A549 (cell line): ENCODE measurements at regions not wholly inside any gene's neighbourhood (a gene's known extent, or its start where the extent isn't known, plus 50 kb on each side); places are given as distances from the start of the nearest gene placed in this dataset.

Experiments used
- ATAC-seq, 2 experiments: fragments of 200-7000 bp in 1 of 2; fragments of >200 bp in 1 of 2; cut with Nextera tagmentation in 1 of 2; cut with Tn5 transposase in 1 of 2; 3 replicates each; pipeline versions ENCODE4 v1.8.0 to v1.9.1; 2018 to 2020; ENCODE audit warnings: mild to moderate bottlenecking in 1 of 2, moderate library complexity in 1 of 2
- CTCF ChIA-PET: fragments of 300-600 bp; sonication (Branson Sonifier 250); formaldehyde crosslinking; extraction: SDS; loops from one replicate; lab custom pipeline; 2021; ENCODE audit warnings: antibody characterized with exemption, inconsistent platforms; lab: Yijun Ruan, JAX
- POLR2A ChIA-PET: fragments of 350-600 bp; formaldehyde crosslinking; extraction: SDS; loops from one replicate; lab custom pipeline; 2021; ENCODE audit warnings: antibody characterized with exemption, inconsistent platforms; lab: Yijun Ruan, JAX
- DNase-seq, 2 experiments: peaks; one replicate each; pipeline versions ENCODE4 v3.0.0 to v3.0.0-alpha.2; 2011 to 2016; ENCODE audit warnings: low read depth in 1 of 2, low spot score in 1 of 2
- FAIRE-seq: peaks from 2 replicates; lab custom pipeline; 2011; peaks lifted over from hg19 to GRCh38; lab: Jason Lieb, UNC
- H3K27ac ChIP-seq, 2 experiments: fragments of >200 bp; sonication (Bioruptor Twin); formaldehyde crosslinking; 3 replicates each; pipeline ENCODE4 v1.5.1; 2016 to 2017
- H3K4me1 ChIP-seq: fragments of >200 bp; sonication (Bioruptor Twin); formaldehyde crosslinking; 3 replicates; pipeline ENCODE4 v1.6.1; 2016
- H3K4me2 ChIP-seq: fragments of >200 bp; sonication (Bioruptor Twin); formaldehyde crosslinking; 3 replicates; pipeline ENCODE4 v1.6.1; 2016
- H3K4me3 ChIP-seq: fragments of >200 bp; sonication (Bioruptor Twin); formaldehyde crosslinking; 3 replicates; pipeline ENCODE4 v1.5.1; 2016
- H3K9me3 ChIP-seq: fragments of >200 bp; sonication (Bioruptor Twin); formaldehyde crosslinking; 3 replicates; pipeline ENCODE4 v1.6.1; 2016
- CBX2 ChIP-seq: fragments of 200-600 bp; sonication (generic); IDR thresholded peaks from 2 replicates; pipeline ENCODE4 v1.6.1; 2016; ENCODE audit warnings: low read depth, mild to moderate bottlenecking, borderline replicate concordance
- CBX8 ChIP-seq: fragments of 200-600 bp; sonication (generic); IDR thresholded peaks from 2 replicates; pipeline ENCODE4 v1.6.1; 2016
- CHD4 ChIP-seq: fragments of 200-600 bp; sonication (generic); IDR thresholded peaks from 2 replicates; pipeline ENCODE4 v1.6.1; 2016; ENCODE audit warnings: antibody characterized with exemption, mild to moderate bottlenecking, borderline replicate concordance
- EHMT2 ChIP-seq: fragments of 200-600 bp; sonication (generic); IDR thresholded peaks from 2 replicates; pipeline ENCODE4 v1.6.1; 2016; ENCODE audit warnings: antibody characterized with exemption, low read depth, mild to moderate bottlenecking, moderate library complexity
- FOSL2 ChIP-seq, 2 experiments: fragments of 450-650 bp in 1 of 2; fragments of >200 bp in 1 of 2; sonication (Bioruptor Twin) in 1 of 2; formaldehyde crosslinking; IDR thresholded peaks; 2 replicates each; pipeline versions ENCODE4 v1.5.0 to v1.6.1; 2016 to 2020; ENCODE audit warnings: mild to moderate bottlenecking in 1 of 2, moderate library complexity in 1 of 2
- HES2 ChIP-seq: fragments of >200 bp; sonication (Bioruptor Twin); formaldehyde crosslinking; IDR thresholded peaks from 2 replicates; pipeline ENCODE4 v1.6.1; 2016
- HOXA7 ChIP-seq: fragments of 250-450 bp; sonication (Bioruptor Pico); IDR thresholded peaks from 2 replicates; pipeline ENCODE4 v1.5.0; 2020; ENCODE audit warnings: mild to moderate bottlenecking, moderate library complexity
- HOXB5 ChIP-seq: fragments of 250-450 bp; sonication (Bioruptor Pico); IDR thresholded peaks from 2 replicates; pipeline ENCODE4 v1.5.0; 2020; ENCODE audit warnings: mild to moderate bottlenecking, moderate library complexity
- KDM1A ChIP-seq: fragments of 200-600 bp; sonication (generic); IDR thresholded peaks from 2 replicates; pipeline ENCODE4 v1.6.1; 2016; ENCODE audit warnings: low read depth, mild to moderate bottlenecking
- KDM5A ChIP-seq: fragments of 200-600 bp; sonication (generic); IDR thresholded peaks from 2 replicates; pipeline ENCODE4 v1.6.1; 2016; ENCODE audit warnings: antibody characterized with exemption, mild to moderate bottlenecking
- MAX ChIP-seq: IDR thresholded peaks from 2 replicates; pipeline ENCODE4 v1.6.1; 2012
- NPAS2 ChIP-seq: fragments of 250-450 bp; sonication (Bioruptor Pico); IDR thresholded peaks from 2 replicates; pipeline ENCODE4 v1.8.0; 2022; ENCODE audit warnings: mild to moderate bottlenecking, moderate library complexity, borderline replicate concordance
- NR3C1 ChIP-seq: fragments of >200 bp; sonication (Bioruptor Twin); formaldehyde crosslinking; IDR thresholded peaks from 3 replicates; pipeline ENCODE4 v1.6.1; 2017
- PHF8 ChIP-seq: fragments of 200-600 bp; sonication (generic); IDR thresholded peaks from 2 replicates; pipeline ENCODE4 v1.6.1; 2016; ENCODE audit warnings: low read depth, mild to moderate bottlenecking, antibody characterized with exemption, moderate library complexity, borderline replicate concordance
- POLR2AphosphoS2 ChIP-seq: conservative IDR thresholded peaks from 2 replicates; pipeline ENCODE4 v1.6.1; 2012; ENCODE audit warnings: low read length, improper control_type of control experiment, inconsistent platforms
- RCOR1 ChIP-seq: fragments of 150-350 bp; IDR thresholded peaks from 2 replicates; pipeline ENCODE4 v1.6.1; 2014; ENCODE audit warnings: antibody characterized with exemption, low read length, low read depth
- RFX5 ChIP-seq: fragments of 450-650 bp; IDR thresholded peaks from 2 replicates; pipeline ENCODE4 v1.7.1; 2014; ENCODE audit warnings: antibody characterized with exemption, mild to moderate bottlenecking, moderate library complexity
- RNF2 ChIP-seq: fragments of 200-600 bp; sonication (generic); IDR thresholded peaks from 2 replicates; pipeline ENCODE4 v1.6.1; 2016; ENCODE audit warnings: low read depth, mild to moderate bottlenecking, antibody characterized with exemption, moderate library complexity, borderline replicate concordance
- SMC3 ChIP-seq: fragments of >200 bp; sonication (Bioruptor Twin); formaldehyde crosslinking; IDR thresholded peaks from 3 replicates; pipeline ENCODE4 v1.6.1; 2018; ENCODE audit warnings: inconsistent platforms
- SREBF2 ChIP-seq: fragments of 450-650 bp; IDR thresholded peaks from 2 replicates; pipeline ENCODE4 v1.6.1; 2014; ENCODE audit warnings: mild to moderate bottlenecking, moderate library complexity
- ZC3H11A ChIP-seq: fragments of 450-650 bp; IDR thresholded peaks from 2 replicates; pipeline ENCODE4 v1.6.1; 2014; ENCODE audit warnings: antibody characterized with exemption, mild to moderate bottlenecking
- WGBS: methylation state at CpG from one replicate; pipeline ENCODE4 v1.1.6; 2017; ENCODE audit errors: missing lambda C conversion rate; 5-methylcytosine and 5-hydroxymethylcytosine counted together
- TF ChIP-seq, protein P1 (sequence below): IDR thresholded peaks from 2 replicates; pipeline ENCODE4 v1.6.1; 2012; ENCODE audit warnings: low read depth, borderline replicate concordance
- TF ChIP-seq, protein P2 (sequence below): fragments of 250-450 bp; sonication (Bioruptor Pico); IDR thresholded peaks from 2 replicates; pipeline ENCODE4 v1.5.0; 2021; ENCODE audit warnings: mild to moderate bottlenecking, moderate library complexity, borderline replicate concordance
- TF ChIP-seq, protein P3 (sequence below): fragments of 250-450 bp; sonication (Bioruptor Pico); IDR thresholded peaks from 2 replicates; pipeline ENCODE4 v1.5.0; 2020; ENCODE audit warnings: low read depth, mild to moderate bottlenecking, moderate library complexity

- Histone ChIP-seq H3K4me3 (no peak overlapping the region), H3K4me1 (peaks cover 14% of the 10 kb centered on the region), H3K27ac (peak overlapping the region; percentile 38 to 58; a peak in 3 of 6 replicates), H3K4me2 (no peak overlapping the region), H3K9me3 (no peaks in the 10 kb centered on the region)
- DNase-seq (no peak), FAIRE-seq (no peak), ATAC-seq (no peak)
- TF ChIP-seq, protein P1, sequence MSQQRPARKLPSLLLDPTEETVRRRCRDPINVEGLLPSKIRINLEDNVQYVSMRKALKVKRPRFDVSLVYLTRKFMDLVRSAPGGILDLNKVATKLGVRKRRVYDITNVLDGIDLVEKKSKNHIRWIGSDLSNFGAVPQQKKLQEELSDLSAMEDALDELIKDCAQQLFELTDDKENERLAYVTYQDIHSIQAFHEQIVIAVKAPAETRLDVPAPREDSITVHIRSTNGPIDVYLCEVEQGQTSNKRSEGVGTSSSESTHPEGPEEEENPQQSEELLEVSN, result no peak
- no peak for TF ChIP-seq FOSL2 (IDR thresholded peaks at IDR 0.05)
- no peak for TF ChIP-seq FOSL2 (CRISPR knock-in tag; IDR thresholded peaks at IDR 0.05)
- no peak for TF ChIP-seq CBX8
- no peak for TF ChIP-seq SMC3
- TF ChIP-seq KDM5A, result no peak
- ChIA-PET POLR2A (no interaction called here), CTCF (no interaction called here)
- WGBS, result 89% methylated on average over 9 of the region's 13 CpGs
These were observed 1480.8 kb downstream of the BRD1 start for GRCh38 chr22:48346911-48347310.

DNA sequence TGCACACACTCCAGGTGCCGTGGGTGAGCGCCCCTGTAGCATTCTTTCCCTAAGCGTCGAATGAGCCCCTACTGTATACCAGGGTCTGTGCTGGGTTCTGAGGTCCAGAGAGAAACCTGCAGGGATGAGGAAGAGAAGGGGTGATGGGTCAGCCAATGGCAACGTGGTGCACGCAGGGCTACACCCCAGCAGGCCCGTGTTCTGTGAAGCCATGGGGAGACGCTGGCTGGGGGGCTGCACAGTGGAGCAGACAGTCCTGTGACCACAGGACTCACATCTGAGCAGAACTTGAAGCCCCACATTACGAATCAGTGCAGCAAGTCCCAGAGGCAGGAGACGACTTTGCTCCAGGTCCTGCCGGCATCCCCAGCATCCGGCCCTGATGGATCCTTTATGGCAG is 1481.4 kb downstream of the BRD1 start:
- peak overlapping the region in 1 of 2 experiments; percentile 56; a peak in 1 of 6 replicates for H3K27ac ChIP-seq
- H3K4me3 ChIP-seq, result no peak overlapping the region
- peaks cover 12% of the 10 kb centered on the region for H3K4me1 ChIP-seq
- ChIA-PET POLR2A (no interaction called here), CTCF (no interaction called here)
- no peak for ATAC-seq
- FAIRE-seq, result no peak
- WGBS, result 91% methylated on average over 8 of the region's 12 CpGs
- no peak overlapping the region for H3K4me2 ChIP-seq
- no peak for DNase-seq
- no peak for TF ChIP-seq CBX2
- no peak for TF ChIP-seq MAX
- TF ChIP-seq ZC3H11A, result no peak
- TF ChIP-seq PHF8, result no peak
- TF ChIP-seq POLR2AphosphoS2, result no peak
- no peak for TF ChIP-seq RNF2
- no peak for TF ChIP-seq HOXB5
- H3K9me3 ChIP-seq, result no peaks in the 10 kb centered on the region

- peaks cover 12% of the 10 kb centered on the region for H3K4me1 ChIP-seq
- ChIA-PET CTCF (no interaction called here), POLR2A (no interaction called here)
- no peak for FAIRE-seq
- DNase-seq, result no peak
- no peak overlapping the region for H3K4me3 ChIP-seq
- H3K27ac ChIP-seq, result peak overlapping the region in 1 of 2 experiments; percentile 56; a peak in 2 of 6 replicates
- H3K9me3 ChIP-seq, result no peaks in the 10 kb centered on the region
- no peak overlapping the region for H3K4me2 ChIP-seq
- 93% methylated on average over 7 of the region's 14 CpGs for WGBS
- no peak for ATAC-seq
- no peak for TF ChIP-seq RCOR1
- no peak for TF ChIP-seq CHD4
- TF ChIP-seq, protein P2, sequence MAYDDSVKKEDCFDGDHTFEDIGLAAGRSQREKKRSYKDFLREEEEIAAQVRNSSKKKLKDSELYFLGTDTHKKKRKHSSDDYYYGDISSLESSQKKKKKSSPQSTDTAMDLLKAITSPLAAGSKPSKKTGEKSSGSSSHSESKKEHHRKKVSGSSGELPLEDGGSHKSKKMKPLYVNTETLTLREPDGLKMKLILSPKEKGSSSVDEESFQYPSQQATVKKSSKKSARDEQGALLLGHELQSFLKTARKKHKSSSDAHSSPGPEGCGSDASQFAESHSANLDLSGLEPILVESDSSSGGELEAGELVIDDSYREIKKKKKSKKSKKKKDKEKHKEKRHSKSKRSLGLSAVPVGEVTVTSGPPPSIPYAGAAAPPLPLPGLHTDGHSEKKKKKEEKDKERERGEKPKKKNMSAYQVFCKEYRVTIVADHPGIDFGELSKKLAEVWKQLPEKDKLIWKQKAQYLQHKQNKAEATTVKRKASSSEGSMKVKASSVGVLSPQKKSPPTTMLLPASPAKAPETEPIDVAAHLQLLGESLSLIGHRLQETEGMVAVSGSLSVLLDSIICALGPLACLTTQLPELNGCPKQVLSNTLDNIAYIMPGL, result no peak
- no peak for TF ChIP-seq NR3C1
- TF ChIP-seq ZC3H11A, result no peak
- no peak for TF ChIP-seq EHMT2
- TF ChIP-seq KDM1A, result no peak
- no peak for TF ChIP-seq HOXA7 (CRISPR knock-in tag)
- TF ChIP-seq CBX2, result no peak
- TF ChIP-seq SREBF2, result no peak
- TF ChIP-seq NPAS2 (CRISPR knock-in tag), result no peak
- TF ChIP-seq HES2, result no peak
- no peak for TF ChIP-seq RFX5
- TF ChIP-seq KDM5A, result no peak
- TF ChIP-seq, protein P3, sequence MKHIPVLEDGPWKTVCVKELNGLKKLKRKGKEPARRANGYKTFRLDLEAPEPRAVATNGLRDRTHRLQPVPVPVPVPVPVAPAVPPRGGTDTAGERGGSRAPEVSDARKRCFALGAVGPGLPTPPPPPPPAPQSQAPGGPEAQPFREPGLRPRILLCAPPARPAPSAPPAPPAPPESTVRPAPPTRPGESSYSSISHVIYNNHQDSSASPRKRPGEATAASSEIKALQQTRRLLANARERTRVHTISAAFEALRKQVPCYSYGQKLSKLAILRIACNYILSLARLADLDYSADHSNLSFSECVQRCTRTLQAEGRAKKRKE, result no peak
- TF ChIP-seq, all 56 proteins: peak for 0
These were observed 1482.0 kb downstream of the BRD1 start for GRCh38 chr22:48345631-48346030.
